ENCODE measurements at regions not wholly inside any gene's neighbourhood (a gene's known extent, or its start where the extent isn't known, plus 50 kb on each side); places are given as distances from the start of the nearest gene placed in this dataset.

DNA sequence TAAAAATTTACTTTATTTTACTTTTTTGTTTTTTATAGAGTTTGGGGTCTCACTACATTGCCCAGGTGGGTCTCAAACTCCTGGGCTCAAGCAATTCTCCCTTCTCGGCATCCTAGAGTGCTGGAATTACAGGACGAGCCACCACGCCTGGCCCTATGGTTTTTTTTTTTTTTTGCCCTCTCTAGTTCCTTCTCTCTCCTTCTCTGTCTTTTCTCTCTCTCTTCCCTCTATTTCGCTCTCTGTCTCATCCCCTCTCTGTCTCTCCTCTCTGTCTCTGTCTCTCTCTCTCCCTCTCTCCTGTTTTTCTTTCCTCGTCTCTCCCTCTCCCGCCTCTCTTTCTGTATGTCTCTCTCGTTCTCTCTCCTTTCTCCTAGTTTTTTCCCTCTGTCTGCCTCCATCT lies 202.6 kb upstream of the LHX5 start:
- peaks cover 5% of the 10 kb centered on the region for H3K27me3 Mint-ChIP-seq (ENCODE audit: unreplicated experiment)
- TF ChIP-seq, protein P1, sequence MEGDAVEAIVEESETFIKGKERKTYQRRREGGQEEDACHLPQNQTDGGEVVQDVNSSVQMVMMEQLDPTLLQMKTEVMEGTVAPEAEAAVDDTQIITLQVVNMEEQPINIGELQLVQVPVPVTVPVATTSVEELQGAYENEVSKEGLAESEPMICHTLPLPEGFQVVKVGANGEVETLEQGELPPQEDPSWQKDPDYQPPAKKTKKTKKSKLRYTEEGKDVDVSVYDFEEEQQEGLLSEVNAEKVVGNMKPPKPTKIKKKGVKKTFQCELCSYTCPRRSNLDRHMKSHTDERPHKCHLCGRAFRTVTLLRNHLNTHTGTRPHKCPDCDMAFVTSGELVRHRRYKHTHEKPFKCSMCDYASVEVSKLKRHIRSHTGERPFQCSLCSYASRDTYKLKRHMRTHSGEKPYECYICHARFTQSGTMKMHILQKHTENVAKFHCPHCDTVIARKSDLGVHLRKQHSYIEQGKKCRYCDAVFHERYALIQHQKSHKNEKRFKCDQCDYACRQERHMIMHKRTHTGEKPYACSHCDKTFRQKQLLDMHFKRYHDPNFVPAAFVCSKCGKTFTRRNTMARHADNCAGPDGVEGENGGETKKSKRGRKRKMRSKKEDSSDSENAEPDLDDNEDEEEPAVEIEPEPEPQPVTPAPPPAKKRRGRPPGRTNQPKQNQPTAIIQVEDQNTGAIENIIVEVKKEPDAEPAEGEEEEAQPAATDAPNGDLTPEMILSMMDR (IDR thresholded peaks at IDR 0.05; ENCODE audit: unreplicated experiment), result no peak
- DNase-seq (ENCODE audit: low spot score), result no peak
- H3K36me3 Mint-ChIP-seq (ENCODE audit: low read depth, unreplicated experiment), result no peaks in the 10 kb centered on the region
- no peak overlapping the region for H3K4me3 Mint-ChIP-seq (ENCODE audit: unreplicated experiment)
- no peaks in the 10 kb centered on the region for H3K9me3 Mint-ChIP-seq (ENCODE audit: unreplicated experiment)
- H3K27ac Mint-ChIP-seq (ENCODE audit: unreplicated experiment), result no peak overlapping the region
- H3K4me1 Mint-ChIP-seq (ENCODE audit: unreplicated experiment), result no peaks in the 10 kb centered on the region

DNA sequence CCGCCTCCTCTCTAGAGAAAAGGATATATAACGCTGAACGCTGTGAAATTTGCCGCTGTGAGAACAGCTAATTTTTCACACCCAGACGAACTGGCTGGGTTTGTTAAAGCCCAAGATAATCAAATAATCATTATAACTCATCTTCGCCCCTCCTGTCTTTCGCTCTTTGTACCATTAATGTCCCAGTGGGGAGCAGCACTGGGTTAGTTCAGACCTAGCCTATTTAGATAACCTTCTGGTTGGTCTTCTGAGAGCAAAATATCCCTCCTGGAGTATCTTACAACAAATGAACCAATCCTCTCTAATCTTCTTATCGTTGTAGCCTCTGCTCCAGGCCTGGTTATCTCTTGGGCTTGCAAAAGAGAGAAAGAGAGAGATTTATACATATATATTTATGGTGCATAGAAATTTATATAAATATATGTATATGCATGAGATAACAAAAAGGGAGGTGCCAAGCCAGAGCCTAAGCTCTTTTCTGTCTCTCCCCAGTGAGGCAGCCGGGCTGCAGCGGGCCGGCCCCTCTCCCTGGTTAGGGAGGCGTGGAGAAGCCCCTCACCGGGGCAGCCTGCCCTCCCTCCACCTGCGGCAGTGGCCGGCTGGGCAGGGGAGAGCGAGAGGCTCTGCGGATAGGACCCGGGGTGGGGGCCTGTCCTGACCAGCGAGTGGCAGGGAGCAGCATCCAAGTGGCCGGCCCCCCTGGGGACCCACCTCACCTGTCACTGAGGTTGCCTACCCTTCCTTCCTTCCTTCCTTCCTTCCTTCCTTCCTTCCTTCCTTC lies 202.0 kb upstream of the LHX5 start:
- H3K27me3 Mint-ChIP-seq (ENCODE audit: unreplicated experiment), result peaks cover 5% of the 10 kb centered on the region
- DNase-seq (ENCODE audit: low spot score), result no peak
- H3K4me3 Mint-ChIP-seq (ENCODE audit: unreplicated experiment), result no peak overlapping the region
- no peaks in the 10 kb centered on the region for H3K36me3 Mint-ChIP-seq (ENCODE audit: low read depth, unreplicated experiment)
- no peak overlapping the region for H3K27ac Mint-ChIP-seq (ENCODE audit: unreplicated experiment)
- H3K9me3 Mint-ChIP-seq (ENCODE audit: unreplicated experiment), result no peaks in the 10 kb centered on the region
- H3K4me1 Mint-ChIP-seq (ENCODE audit: unreplicated experiment), result no peaks in the 10 kb centered on the region
- TF ChIP-seq, protein P1 (IDR thresholded peaks at IDR 0.05; ENCODE audit: unreplicated experiment), result no peak

DNA sequence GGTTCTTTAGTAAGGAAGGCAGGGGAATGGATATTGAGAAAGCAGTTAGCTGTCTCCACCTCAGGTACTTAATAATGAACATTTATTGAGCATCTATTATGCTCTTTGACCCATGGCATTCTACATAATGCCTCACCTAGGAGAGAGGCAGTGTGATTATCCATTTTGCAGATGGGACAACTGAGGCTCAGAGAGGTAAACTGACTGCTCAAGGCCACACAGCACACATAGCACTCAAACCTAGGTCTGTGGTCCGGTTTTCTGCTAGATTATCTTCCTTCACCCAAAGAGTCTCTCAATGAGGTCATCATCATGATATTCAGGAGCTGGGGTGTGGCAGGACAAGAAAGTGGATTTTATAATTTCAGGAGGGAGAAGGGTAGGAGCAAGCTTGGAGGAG lies 199.1 kb upstream of the LHX5 start:
- Mint-ChIP-seq H3K36me3 (ENCODE audit: low read depth, unreplicated experiment) (no peaks in the 10 kb centered on the region), H3K9me3 (ENCODE audit: unreplicated experiment) (no peaks in the 10 kb centered on the region), H3K4me1 (ENCODE audit: unreplicated experiment) (peaks cover 6% of the 10 kb centered on the region), H3K27me3 (ENCODE audit: unreplicated experiment) (peaks cover 9% of the 10 kb centered on the region), H3K27ac (ENCODE audit: unreplicated experiment) (no peak overlapping the region), H3K4me3 (ENCODE audit: unreplicated experiment) (no peak overlapping the region)
- no peak for DNase-seq (ENCODE audit: low spot score)
- TF ChIP-seq, protein P1 (IDR thresholded peaks at IDR 0.05; ENCODE audit: unreplicated experiment), result no peak

DNA sequence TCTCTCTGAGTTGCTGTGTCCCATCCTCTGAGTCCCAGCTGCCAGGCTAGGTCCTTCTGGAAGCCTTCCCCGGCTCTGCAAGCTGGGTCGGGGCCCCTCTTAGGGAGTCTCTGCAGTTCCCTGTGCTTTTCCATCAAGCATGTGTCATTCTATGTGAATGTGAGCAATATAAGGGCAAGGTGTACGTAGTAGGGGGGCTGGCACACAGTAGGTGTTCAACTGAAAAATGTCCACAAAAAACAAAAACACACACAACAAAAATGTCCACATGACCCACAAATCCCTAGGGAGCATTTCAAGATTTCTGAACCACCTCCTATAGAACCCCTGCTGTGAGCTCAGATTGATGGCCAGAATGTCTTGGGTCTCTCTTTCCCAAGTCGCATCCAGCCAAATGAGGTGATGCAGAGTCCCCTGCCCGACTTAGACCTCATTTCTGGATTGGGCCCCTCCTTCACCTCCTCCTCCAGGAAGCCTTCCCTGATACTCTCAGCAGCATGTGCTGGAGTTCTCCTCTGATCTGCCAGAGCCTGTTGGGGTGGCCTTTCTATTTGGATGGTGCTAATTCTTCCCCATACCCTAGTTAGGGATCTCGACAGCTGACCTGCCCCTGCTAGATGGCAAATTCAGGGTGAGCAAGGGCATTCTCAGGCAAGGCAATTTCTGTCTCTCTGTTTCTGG lies 196.1 kb upstream of the LHX5 start:
- Mint-ChIP-seq H3K4me1 (ENCODE audit: unreplicated experiment) (peaks cover 12% of the 10 kb centered on the region), H3K27ac (ENCODE audit: unreplicated experiment) (no peak overlapping the region), H3K27me3 (ENCODE audit: unreplicated experiment) (peaks cover 8% of the 10 kb centered on the region), H3K36me3 (ENCODE audit: low read depth, unreplicated experiment) (no peaks in the 10 kb centered on the region), H3K9me3 (ENCODE audit: unreplicated experiment) (no peaks in the 10 kb centered on the region), H3K4me3 (ENCODE audit: unreplicated experiment) (no peak overlapping the region)
- DNase-seq (ENCODE audit: low spot score), result no peak
- TF ChIP-seq, protein P1 (IDR thresholded peaks at IDR 0.05; ENCODE audit: unreplicated experiment), result no peak

DNA sequence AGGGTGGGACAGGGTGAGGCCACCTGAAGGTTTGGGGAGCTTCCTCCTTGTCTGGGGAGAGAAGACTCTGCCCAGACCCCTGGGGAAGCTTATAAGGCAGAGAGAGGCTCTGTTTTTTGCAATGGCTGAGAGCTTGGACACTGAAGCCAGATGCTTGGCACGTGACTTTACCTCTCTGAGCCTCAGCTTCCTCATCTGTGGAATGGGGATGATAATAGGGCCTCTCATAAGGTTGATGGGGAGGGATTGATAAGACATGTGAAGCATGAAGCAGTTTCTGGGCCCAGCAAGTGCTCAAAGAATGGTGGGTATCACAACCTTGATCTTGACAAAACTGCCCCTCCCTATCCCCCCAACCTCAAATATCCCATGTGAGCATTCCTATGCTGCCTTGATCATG lies 195.4 kb upstream of the LHX5 start:
- DNase-seq (ENCODE audit: low spot score), result no peak
- H3K36me3 Mint-ChIP-seq (ENCODE audit: low read depth, unreplicated experiment), result no peaks in the 10 kb centered on the region
- no peaks in the 10 kb centered on the region for H3K9me3 Mint-ChIP-seq (ENCODE audit: unreplicated experiment)
- H3K27me3 Mint-ChIP-seq (ENCODE audit: unreplicated experiment), result peaks cover 8% of the 10 kb centered on the region
- H3K4me3 Mint-ChIP-seq (ENCODE audit: unreplicated experiment), result no peak overlapping the region
- TF ChIP-seq, protein P1 (IDR thresholded peaks at IDR 0.05; ENCODE audit: unreplicated experiment), result no peak
- peaks cover 12% of the 10 kb centered on the region for H3K4me1 Mint-ChIP-seq (ENCODE audit: unreplicated experiment)
- no peak overlapping the region for H3K27ac Mint-ChIP-seq (ENCODE audit: unreplicated experiment)
